SH-SY5Y (cell line): ENCODE measurements at regions not wholly inside any gene's neighbourhood (a gene's known extent, or its start where the extent isn't known, plus 50 kb on each side); places are given as distances from the start of the nearest gene placed in this dataset.

Source experiments
- GATA2 ChIP-seq: IDR thresholded peaks from 2 replicates; pipeline ENCODE4 v1.6.1; 2011; ENCODE audit warnings: mild to moderate bottlenecking, low read depth, low read length
- GATA3 ChIP-seq: IDR thresholded peaks from 2 replicates; pipeline ENCODE4 v1.6.1; 2011; ENCODE audit warnings: low read depth, mild to moderate bottlenecking, low read length, moderate library complexity

- TF ChIP-seq GATA2 (no peak), GATA3 (no peak)
Observed at GRCh38 chr6:134466771-134467525, 149.0 kb upstream of the SGK1 start.
